NCI-H128 (cell line): ENCODE measurements at regions not wholly inside any gene's neighbourhood (a gene's known extent, or its start where the extent isn't known, plus 50 kb on each side); places are given as distances from the start of the nearest gene placed in this dataset.
"Not testable (repeated sequence)": the region's sequence is repeated elsewhere in the genome, so short reads cannot be mapped to it uniquely, and the experiment has no call there.

Source experiments
- DNase-seq: peaks from one replicate; lab custom pipeline; 2025; ENCODE audit not compliant: unreplicated experiment; lab: John Stamatoyannopoulos, UW

GRCh38 chr20:60160451-60161145, 202.4 kb downstream of the CDH26 start:
- DNase-seq = no peak

- DNase-seq = no peak
Observed at GRCh38 chr20:60167812-60168211, 209.6 kb downstream of the CDH26 start.

GRCh38 chr20:60168963-60169362, 210.7 kb downstream of the CDH26 start:
- DNase-seq = no peak

GRCh38 chr20:60170116-60170515, 211.9 kb downstream of the CDH26 start:
- no peak for DNase-seq

GRCh38 chr20:60171313-60171712, 213.1 kb downstream of the CDH26 start:
- DNase-seq = no peak

- no peak for DNase-seq
Observed at GRCh38 chr20:60171738-60172137, 213.5 kb downstream of the CDH26 start.

GRCh38 chr20:60172346-60172984, 214.2 kb downstream of the CDH26 start:
- no peak for DNase-seq

- DNase-seq = no peak
Observed at GRCh38 chr20:60177080-60177479, 218.9 kb downstream of the CDH26 start.

GRCh38 chr20:60180986-60181385, 222.8 kb downstream of the CDH26 start:
- DNase-seq = no peak

- DNase-seq = no peak
Observed at GRCh38 chr20:60186412-60186811, 228.2 kb downstream of the CDH26 start.

GRCh38 chr20:60187683-60188082, 229.5 kb downstream of the CDH26 start:
- no peak for DNase-seq

GRCh38 chr20:60191014-60191413, 232.8 kb downstream of the CDH26 start:
- DNase-seq = no peak

GRCh38 chr20:60192326-60192725, 234.1 kb downstream of the CDH26 start:
- no peak for DNase-seq

GRCh38 chr20:60199132-60199531, 240.9 kb downstream of the CDH26 start:
- DNase-seq = not testable (repeated sequence)

GRCh38 chr20:60199866-60200265, 241.6 kb downstream of the CDH26 start:
- DNase-seq = no peak

GRCh38 chr20:60200305-60200918, 242.2 kb downstream of the CDH26 start:
- no peak for DNase-seq

- no peak for DNase-seq
Observed at GRCh38 chr20:60201198-60201835, 243.1 kb downstream of the CDH26 start.

- DNase-seq = no peak
Observed at GRCh38 chr20:60202046-60202445, 243.8 kb downstream of the CDH26 start.

GRCh38 chr20:60203451-60203850, 245.2 kb downstream of the CDH26 start:
- DNase-seq = no peak

GRCh38 chr20:60204601-60205000, 246.4 kb downstream of the CDH26 start:
- DNase-seq = no peak

GRCh38 chr20:60206259-60206658, 248.0 kb downstream of the CDH26 start:
- DNase-seq = no peak

GRCh38 chr20:60209048-60209447, 250.8 kb downstream of the CDH26 start:
- DNase-seq = no peak
